CD4-positive, alpha-beta T cell treated with Interleukin-17A for 1 hour (primary cell): ENCODE measurements at regions not wholly inside any gene's neighbourhood (a gene's known extent, or its start where the extent isn't known, plus 50 kb on each side); places are given as distances from the start of the nearest gene placed in this dataset.
"Not testable (repeated sequence)": the region's sequence is repeated elsewhere in the genome, so short reads cannot be mapped to it uniquely, and the experiment has no call there.

Experiments used
- DNase-seq: peaks from one replicate; pipeline ENCODE4 v3.0.0-alpha.2; 2020

GRCh38 chr3:81170298-81170697 lies 591.1 kb downstream of the GBE1 start:
- DNase-seq: no peak

- no peak for DNase-seq
Observed at GRCh38 chr3:81164806-81165205, 596.6 kb downstream of the GBE1 start.

- DNase-seq: no peak
Observed at GRCh38 chr3:81161851-81162250, 599.6 kb downstream of the GBE1 start.

GRCh38 chr3:81161100-81161499 lies 600.3 kb downstream of the GBE1 start:
- no peak for DNase-seq

- no peak for DNase-seq
Observed at GRCh38 chr3:81154611-81155143, 606.8 kb downstream of the GBE1 start.

- no peak for DNase-seq
Observed at GRCh38 chr3:81152156-81152555, 609.3 kb downstream of the GBE1 start.

GRCh38 chr3:81132995-81133394 lies 628.5 kb downstream of the GBE1 start:
- no peak for DNase-seq

- DNase-seq: no peak
Observed at GRCh38 chr3:81105789-81106488, 655.5 kb downstream of the GBE1 start.

GRCh38 chr3:81105206-81105605 lies 656.2 kb downstream of the GBE1 start:
- no peak for DNase-seq

GRCh38 chr3:81097889-81098288 lies 663.6 kb downstream of the GBE1 start:
- no peak for DNase-seq

GRCh38 chr3:81095956-81096355 lies 665.5 kb downstream of the GBE1 start:
- no peak for DNase-seq

- DNase-seq: no peak
Observed at GRCh38 chr3:81094986-81095385, 666.5 kb downstream of the GBE1 start.

- no peak for DNase-seq
Observed at GRCh38 chr3:81087607-81088006, 673.8 kb downstream of the GBE1 start.

- no peak for DNase-seq
Observed at GRCh38 chr3:81086348-81086747, 675.1 kb downstream of the GBE1 start.

GRCh38 chr3:81080608-81081007 lies 680.8 kb downstream of the GBE1 start:
- no peak for DNase-seq

- no peak for DNase-seq
Observed at GRCh38 chr3:81072591-81072990, 688.9 kb downstream of the GBE1 start.

GRCh38 chr3:81068546-81068945 lies 692.9 kb downstream of the GBE1 start:
- DNase-seq: no peak

GRCh38 chr3:81063896-81064295 lies 697.5 kb downstream of the GBE1 start:
- DNase-seq: no peak

- DNase-seq: not testable (repeated sequence)
Observed at GRCh38 chr3:81051133-81051532, 710.3 kb downstream of the GBE1 start.

GRCh38 chr3:81048058-81048665 lies 713.3 kb downstream of the GBE1 start:
- DNase-seq: no peak

GRCh38 chr3:81045976-81046375 lies 715.5 kb downstream of the GBE1 start:
- no peak for DNase-seq

GRCh38 chr3:81045246-81045645 lies 716.2 kb downstream of the GBE1 start:
- no peak for DNase-seq

GRCh38 chr3:81043660-81044199 lies 717.7 kb downstream of the GBE1 start:
- DNase-seq: no peak

- no peak for DNase-seq
Observed at GRCh38 chr3:81043009-81043408, 718.4 kb downstream of the GBE1 start.
